T-helper 1 cell treated with Interleukin-12 subunit alpha and Interleukin-12 subunit beta and Interleukin-4 antibody, amounts not matched to agents 30 ng/mL and 1 ng/mL, for 36 hours (primary cell): ENCODE measurements at regions not wholly inside any gene's neighbourhood (a gene's known extent, or its start where the extent isn't known, plus 50 kb on each side); places are given as distances from the start of the nearest gene placed in this dataset.
"Not testable (repeated sequence)": the region's sequence is repeated elsewhere in the genome, so short reads cannot be mapped to it uniquely, and the experiment has no call there.

ENCODE experiments used
- intact Hi-C: fragments of 100-400 bp; cut with micrococcal nuclease; formaldehyde crosslinking; loops from one replicate; pipeline ENCODE4 v1.15.1; 2024

GRCh38 chr7:69395061-69395714, 203.1 kb upstream of the AUTS2 start:
- intact Hi-C loops, result no loop called here

DNA sequence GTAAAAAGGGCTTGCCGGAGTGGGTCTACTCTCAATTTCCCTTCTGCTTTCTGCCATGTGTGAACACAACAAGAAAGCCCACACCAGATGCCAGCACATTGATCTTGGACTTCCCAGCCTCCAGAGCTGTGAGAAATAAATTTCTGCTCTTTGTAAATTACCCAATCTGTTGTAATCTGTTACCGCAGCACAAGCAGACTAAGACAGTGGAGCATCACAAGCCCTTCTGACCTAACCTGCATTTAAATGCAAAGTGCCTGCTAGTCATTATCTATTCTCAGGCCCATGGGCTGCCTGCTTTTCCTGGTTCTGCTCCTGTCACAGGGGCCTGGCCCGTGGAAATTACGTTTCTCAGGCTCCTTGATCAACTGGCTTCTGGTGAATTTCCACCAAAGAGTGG, 199.3 kb upstream of the AUTS2 start:
- intact Hi-C loops, result no loop called here

GRCh38 chr7:69399401-69399800, 198.9 kb upstream of the AUTS2 start:
- intact Hi-C loops, result no loop called here

DNA sequence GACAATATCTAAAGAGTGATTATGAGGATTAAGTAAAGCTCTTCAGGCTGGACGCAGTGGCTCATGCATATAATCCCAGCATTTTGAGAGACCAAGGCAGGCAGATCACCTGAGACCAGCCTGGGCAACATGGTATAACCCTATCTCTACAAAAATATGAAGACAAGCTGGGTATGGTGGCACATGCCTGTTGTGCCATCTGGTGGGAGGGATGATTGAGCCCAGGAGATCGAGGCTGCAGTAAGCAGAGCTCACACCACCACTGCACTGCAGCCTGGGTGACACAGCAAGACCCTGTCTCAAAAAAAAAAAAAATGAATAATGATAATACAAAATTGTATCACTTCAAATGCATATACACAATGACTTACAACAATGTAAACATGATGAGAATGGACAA, 195.6 kb upstream of the AUTS2 start:
- intact Hi-C loops, result no loop called here

DNA sequence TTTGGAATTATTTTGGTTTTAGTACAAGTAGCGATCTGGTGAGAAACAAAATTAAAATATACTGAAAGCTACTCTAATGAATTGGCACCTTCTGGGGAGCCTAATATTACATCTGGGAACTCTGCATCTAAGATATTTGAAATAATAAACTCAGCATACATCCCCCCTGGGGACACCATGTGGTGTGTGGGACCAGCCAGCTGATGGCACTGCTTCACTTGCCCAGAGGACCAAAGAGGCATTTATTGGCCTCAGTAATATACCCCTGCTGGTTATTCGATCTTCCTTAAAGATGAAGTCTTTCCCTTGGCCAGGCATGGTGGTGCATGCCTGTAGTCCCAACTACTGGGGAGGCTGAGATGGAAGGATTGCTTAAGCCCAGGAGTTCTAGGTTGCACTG, 195.1 kb upstream of the AUTS2 start:
- intact Hi-C loops, result no loop called here

DNA sequence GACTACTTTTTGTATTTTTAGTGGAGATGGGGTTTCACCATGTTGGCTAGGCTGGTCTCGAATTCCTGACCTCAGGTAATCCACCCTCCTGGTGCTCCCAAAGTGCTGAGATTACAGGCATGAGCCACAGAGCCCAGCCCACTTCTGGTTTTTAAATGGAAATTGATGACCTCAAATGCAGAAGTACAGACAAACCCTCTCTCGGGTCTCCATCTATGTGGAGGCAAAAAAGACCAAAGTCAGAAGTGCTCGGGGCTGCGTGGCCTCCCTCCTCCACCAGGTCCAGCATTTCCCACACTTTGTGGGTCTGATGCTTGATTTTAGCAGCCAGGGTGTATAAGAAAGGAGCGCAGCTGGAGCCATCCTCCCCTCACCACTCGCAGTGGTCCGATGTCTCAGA, 187.3 kb upstream of the AUTS2 start:
- intact Hi-C loops, result no loop called here

- intact Hi-C loops, result no loop called here
Measured at GRCh38 chr7:69411466-69411865, 186.8 kb upstream of the AUTS2 start.

DNA sequence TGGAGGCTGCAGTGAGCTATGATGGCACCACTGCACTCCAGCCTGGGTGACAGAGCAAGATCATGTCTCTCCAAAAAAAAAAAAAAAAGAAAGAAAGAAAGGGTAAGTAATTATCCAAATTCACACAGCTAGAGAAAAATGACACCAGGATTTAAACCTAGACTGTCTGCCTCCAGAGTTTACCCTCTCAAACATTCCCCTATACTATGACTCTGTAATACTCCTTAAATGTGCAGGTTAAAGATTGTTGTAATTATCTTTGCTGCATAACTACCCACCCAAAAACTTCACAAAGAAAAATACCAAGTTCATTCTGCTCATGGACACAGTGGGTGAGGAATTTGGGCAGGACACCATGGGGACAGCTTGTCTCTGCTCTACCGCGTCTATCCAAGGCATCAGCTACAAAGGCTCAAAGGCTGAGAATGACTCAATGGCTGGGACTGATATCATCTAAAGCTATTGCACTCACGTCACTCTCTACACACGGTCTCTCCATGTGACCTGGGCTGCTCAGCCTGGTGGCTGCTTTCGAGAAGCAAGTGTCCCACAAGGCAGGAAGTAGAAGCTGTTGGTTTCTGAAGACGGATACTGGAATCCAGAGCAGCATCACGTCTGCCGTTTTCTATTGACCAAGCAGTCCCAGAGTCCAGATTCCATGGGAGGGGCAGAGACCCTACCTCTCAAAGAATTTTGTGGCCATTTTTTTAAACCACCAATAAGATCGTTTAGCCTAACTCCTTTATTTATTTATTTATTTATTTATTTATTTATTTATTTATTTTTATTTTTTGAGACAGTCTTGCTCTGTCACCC, 185.7 kb upstream of the AUTS2 start:
- intact Hi-C loops, result no loop called here

DNA sequence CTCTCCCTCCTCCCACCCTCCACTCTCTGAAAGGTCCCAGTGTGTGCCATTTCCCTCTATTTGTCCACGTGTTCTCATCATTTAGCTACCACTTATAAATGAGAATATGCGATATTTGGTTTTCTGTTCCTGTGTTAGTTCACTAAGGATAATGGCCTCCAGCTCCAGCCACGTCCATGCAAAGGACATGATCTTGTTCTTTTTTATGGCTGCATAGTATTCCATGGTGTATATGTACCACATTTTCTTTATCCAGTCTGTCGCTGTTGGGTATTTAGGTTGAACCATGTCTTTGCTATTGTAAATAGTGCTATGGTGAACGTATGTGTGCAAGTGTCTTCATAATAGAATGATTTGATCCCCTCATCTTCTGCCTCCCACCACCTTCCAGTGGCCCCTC, 183.7 kb upstream of the AUTS2 start:
- intact Hi-C loops, result no loop called here

DNA sequence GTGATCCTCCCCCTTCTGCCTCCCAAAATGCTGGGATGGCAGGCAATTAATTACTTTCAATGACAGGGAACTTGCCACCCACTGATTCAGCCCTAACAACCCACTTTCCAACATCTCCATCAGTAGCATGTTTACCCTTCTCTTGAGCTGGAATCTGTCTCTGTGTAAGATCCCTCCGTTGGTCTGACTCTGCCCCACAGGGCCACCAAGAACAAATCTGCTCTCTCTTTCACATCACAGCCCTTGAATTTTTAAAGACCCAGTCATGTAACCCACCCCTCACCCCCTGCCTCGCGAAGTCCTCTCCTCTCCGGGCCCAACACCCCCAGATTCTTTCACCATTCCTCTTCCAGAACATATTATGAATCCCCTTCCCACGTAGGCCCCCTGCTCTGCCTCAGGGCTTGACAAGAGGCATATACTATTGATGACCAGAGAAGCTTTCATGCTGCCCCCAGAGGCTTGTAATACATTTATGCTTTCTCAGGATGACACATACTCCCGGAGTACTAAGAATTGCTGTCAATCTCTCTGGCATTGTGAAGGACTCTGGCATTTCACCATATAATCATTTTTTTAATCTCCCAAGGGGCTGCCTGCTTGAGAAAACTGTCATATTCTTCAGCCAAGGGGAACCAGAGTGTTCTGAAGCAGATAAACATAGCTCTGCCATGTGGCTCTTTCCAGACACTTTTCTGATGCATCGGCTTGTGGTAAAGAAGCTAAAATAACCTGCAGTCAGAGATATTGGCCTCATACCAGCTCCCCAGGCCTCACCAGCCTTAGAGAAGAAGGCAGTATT, 179.2 kb upstream of the AUTS2 start:
- intact Hi-C loops, result no loop called here

DNA sequence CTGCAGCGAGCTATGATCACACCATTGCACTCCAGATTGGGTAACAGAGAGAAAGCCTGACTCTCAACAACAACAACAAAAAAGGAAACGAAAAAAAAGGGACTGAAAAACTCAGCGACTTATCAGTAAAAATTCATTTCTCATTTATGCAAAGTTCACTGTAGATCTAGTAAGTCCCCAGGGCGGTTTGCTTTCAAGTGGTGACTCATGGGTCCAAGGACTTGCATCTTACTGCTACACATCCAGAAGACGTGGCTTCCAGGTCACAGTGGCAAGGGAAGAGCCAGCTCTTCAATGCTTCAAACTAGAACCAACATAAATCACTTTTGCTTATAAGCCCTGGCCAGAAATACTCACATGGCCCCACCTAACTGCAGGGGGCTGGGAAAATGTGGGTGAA, 178.3 kb upstream of the AUTS2 start:
- intact Hi-C loops, result no loop called here

- intact Hi-C loops, result no loop called here
Measured at GRCh38 chr7:69422574-69422985, 175.7 kb upstream of the AUTS2 start.

DNA sequence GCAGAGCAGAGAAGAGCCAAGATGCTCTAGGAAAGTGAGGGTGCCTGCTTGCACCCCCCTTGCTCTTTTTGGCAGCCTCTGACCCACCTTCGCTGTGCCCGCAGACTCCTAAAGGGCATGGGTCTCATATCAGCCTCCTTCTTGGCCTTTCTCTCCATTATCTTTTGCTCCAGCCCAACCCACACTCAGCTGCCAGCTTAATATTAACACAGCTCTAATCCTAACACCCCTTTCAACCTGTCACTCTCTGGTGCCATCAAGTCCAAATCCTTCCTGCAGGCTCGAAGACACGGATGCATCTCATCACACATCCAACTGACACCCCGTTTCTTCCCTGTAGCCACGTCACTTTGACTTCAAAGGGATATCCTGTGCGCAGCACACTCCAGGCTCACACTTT, 171.6 kb upstream of the AUTS2 start:
- intact Hi-C loops, result no loop called here

DNA sequence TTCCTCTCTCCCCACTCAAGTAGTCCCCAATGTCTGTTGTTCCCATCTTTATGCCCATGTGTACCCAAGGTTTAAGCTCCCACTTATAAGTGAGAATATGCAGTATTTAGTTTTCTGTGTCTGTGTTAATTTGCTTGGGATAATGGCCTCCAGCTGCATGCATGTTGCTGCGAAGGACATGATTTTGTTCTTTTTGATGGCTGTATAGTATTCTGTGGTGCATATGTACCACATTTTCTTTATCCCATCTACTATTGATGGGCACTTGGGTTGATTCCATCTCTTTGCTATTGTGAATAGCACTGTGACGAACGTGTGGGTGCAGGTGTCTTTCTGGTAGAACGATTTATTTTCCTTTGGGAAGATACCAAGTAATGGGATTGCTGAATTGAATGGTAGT, 170.2 kb upstream of the AUTS2 start:
- intact Hi-C loops, result no loop called here

GRCh38 chr7:69429911-69430383, 168.3 kb upstream of the AUTS2 start:
- intact Hi-C loops, result no loop called here

GRCh38 chr7:69430384-69431021, 167.8 kb upstream of the AUTS2 start:
- intact Hi-C loops, result no loop called here

- intact Hi-C loops, result no loop called here
Measured at GRCh38 chr7:69431626-69432025, 166.6 kb upstream of the AUTS2 start.

GRCh38 chr7:69432276-69432675, 166.0 kb upstream of the AUTS2 start:
- intact Hi-C loops, result not testable (repeated sequence)

DNA sequence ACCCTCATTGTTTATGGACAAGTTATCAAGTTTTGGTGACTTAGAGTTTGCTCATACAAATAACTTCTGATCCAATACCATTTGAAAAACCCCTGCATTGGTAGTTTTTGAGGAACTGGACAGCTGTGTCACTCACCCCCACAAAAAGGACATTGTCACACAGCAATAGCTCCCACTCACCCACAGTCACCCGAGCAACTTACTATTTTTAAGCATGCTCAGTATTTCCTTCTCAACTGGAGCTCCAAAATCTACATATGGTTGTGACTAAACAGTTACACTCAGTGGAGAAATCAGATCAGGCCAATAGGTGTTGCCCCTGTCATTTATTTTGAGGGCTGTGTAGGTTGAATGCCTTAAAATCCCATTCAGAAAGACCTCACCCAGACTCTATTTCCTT, 165.2 kb upstream of the AUTS2 start:
- intact Hi-C loops, result no loop called here

DNA sequence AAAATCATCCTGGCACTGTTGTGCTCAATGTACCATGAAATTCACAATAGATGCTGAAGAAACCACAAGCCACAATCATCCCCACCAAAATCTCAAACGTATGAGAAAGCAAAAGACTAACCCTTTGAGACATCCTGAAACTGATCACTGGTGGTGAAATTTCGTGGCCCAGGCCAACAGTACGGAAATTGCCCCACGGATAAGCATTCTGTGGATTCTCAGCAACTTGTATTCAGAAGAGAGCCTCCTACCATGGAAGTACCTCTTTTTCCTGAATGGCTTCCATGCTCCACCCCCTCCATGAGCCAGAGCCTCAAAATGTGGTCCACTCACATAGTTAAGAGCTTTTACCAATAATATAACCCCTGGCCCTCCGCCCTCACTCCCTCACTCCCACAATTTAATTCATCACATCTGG, 163.9 kb upstream of the AUTS2 start:
- intact Hi-C loops, result no loop called here

DNA sequence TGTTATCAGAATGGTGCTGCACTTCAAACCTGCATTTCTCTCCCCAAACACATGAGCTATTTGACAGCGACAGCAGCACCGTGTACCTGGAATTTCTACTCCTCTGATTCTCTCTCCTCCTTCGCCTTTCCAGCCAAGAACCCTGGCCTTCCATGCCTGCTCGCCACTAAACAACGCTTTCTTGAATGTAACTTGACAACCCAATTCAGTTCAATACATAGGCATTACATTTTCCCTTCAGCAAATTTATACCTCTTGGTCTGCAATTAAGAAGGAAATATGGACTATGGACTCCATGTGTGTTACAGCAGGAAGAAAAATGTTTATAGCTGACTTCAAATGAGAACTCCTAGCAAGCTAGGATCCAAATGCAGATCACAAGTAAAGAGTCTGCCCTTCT, 162.6 kb upstream of the AUTS2 start:
- intact Hi-C loops, result no loop called here

DNA sequence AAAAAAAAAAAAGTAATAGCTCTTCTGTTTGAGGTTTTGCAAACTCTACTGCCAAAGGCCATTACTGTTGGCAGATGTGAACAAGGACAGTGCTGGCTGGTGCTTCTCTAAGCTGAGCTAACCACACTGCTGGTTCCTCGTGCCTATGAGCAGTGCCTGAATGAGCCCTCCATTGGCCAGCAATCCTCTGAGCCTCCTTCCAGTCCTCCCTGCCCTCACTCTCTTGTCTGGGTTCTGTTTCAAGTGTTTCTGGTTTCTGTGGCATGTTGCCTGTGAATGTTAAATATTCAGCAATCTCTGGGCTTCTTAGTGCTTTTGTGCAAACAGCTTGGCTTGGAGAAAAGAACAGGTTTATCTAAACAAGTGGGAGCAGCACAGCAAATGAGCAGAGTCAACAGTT, 161.3 kb upstream of the AUTS2 start:
- intact Hi-C loops, result no loop called here
